Amniotic stem cell (primary cell): ENCODE measurements at regions not wholly inside any gene's neighbourhood (a gene's known extent, or its start where the extent isn't known, plus 50 kb on each side); places are given as distances from the start of the nearest gene placed in this dataset.
"Not testable (repeated sequence)": the region's sequence is repeated elsewhere in the genome, so short reads cannot be mapped to it uniquely, and the experiment has no call there.

Source experiments
- DNase-seq: peaks from one replicate; lab custom pipeline; 2025; lab: John Stamatoyannopoulos, UW

DNA sequence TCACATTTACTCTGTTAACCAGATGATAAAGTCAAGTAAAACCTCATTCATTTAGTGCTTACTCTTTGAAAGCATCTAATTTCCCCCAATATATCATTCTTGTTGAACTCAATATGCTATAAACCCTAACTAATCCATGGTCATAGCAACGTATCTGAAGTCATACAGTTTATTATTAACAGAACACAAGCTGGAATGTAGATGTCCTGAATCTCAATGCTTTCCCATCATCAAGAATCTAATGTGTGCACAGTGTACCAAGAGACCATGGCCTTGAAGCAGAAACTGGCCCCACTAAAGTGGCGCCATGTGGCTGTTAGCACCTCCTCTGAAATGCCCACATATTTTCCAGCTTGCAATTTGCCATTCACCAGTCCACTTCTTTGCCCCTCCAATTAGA lies 245.8 kb downstream of the SOX9 start:
- no peak for DNase-seq

DNA sequence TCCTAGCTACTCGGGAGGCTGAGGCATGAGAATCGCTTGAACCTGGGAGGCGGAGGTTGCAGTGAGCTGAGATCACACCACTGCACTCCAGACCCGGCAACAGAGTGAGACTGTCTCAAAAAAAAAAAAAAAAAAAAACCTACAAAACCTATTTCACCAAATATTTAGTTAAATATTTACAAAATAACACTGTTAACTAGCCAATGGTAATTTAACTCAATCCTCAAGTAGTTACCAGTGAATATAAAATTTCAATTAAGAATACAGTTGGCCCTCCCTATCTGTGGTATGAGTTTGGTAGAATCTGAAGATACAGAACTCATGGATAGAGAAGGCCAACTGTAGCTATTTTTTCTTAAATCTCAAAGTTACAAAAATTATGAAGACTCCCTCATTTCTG lies 247.4 kb downstream of the SOX9 start:
- DNase-seq: no peak

DNA sequence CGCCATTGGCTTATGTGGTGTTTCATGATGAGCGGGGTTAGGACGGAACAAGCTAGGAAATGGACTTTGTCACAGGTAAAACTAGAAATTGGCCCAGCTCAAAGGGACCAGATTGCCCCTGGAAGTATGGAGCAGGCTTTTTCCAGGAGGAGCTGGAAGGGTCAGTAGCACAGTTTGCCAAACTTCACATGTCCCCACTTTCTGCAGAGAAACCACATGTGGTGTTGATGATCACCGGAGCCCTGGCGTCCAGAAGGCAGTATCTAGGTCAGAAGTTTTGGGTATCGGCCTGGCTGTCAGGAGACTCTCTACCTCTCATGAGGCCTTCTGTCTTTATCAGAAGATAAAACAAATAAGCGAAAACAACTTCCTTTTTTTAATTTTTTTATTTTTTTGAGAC lies 248.5 kb downstream of the SOX9 start:
- DNase-seq: no peak

DNA sequence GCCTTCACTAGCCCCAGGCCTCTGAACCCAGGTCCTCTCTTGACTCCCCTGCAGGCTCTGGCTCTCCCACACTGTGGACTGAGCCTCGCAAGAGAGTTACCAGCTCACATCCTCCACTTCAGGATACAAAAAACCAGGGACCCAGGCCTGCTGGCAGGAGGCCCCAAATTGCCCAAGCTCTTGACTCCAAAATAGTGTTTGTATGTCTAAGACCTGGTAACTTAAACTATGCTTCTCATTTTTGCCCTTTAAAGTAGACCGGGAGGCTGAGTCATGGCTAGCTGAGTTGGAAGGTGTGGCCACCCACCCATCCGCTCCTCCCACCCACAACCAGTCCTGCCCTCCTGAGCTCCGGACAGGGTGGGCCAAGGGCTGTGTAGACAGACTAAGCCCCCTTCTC lies 250.0 kb downstream of the SOX9 start:
- DNase-seq: peak; percentile 42

DNA sequence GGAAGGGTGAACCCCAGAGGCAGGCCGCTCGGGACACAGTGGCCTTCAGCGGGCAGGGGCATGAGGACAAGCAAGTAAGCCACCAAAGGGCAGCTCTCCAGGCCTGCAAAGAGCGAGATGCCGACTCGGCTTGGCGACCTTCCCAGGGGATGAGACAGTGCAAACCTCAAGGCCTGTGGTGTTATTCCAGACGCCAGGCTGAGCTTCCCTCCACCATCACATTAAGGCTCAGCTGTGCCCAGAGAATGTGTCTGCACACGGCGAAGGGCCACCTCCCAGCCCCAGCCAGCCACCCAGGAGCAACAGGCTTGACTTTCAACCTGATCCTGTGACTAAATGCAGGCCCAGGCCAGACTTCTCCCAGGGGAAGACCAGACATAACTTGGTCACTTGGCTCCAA lies 251.4 kb downstream of the SOX9 start:
- no peak for DNase-seq

DNA sequence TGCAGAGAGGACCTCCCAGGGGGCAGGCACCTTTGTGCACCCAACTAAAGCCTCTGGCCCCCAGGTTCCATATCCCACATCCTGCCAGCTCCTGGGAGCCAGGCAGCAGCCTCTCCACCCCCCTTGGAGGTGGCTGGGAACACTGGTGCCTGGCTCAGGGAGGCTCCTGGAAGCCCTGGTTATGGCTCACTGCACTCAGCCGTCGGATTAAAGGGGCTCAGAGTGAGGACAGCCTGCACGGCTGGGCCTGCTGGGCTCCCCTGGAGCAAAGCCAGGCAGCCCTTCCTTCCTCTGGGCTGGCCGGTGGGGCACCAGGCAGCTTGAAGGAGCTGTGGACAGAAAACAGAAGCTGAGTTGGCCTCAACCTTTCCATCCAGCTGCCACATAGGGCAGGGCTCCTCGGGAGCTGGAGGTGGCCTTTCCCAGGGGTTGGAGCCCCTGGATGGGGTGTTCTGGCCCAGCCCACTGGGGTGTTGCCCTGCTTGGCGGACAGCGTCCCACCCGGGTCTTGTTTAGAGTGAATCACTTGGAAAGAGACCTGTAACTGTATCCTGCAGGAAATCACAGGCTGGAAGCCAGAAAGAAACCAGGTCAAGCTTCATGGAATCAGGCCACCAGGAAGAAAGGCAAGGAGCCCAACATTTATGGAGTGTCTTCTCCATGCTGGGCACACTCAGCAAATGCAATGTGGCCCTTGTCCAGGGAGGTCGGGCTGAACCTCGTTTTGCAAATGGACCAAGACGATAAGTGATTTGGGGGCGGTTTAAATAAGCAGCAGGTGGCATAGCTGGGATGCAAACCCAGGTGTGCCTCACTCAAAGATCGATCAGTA lies 253.3 kb downstream of the SOX9 start:
- no peak for DNase-seq

DNA sequence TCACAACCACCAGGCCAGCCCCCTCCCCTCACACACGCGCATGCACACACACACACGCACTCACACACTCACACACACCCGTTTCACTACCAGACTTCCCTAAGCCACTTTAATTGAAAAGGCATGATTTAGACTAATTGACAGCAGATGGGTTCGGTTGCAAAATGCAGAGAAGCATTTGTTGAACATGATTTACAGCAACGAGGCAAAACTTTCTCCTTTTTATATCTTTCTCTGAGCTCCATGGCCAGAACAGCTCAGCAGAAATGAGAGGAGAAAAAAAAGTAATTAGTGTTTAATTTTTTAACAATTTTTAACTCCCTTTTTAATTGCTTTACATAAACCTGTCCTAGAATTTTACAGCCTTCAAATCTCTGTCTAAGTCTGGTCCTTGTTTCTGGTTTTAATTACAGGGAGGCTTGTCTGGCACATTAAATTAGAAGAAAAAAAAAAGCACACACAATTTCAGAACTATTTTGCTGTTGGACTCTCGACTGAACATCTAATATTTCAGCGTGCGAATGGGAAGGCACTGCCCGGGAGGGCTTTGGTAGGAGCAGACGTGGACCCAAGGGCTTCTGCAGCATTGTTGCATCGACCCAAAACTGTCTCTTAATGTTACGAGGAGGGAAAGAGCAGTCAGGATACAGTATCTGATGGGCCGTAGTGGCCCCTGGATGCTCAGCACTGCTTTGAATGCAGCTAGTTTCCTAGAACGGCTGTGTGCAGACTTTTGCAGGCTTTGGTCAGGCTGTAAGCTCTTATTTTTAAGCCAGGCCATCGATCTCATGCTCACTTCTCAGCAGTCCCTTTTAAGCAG lies 255.9 kb downstream of the SOX9 start:
- DNase-seq: no peak

DNA sequence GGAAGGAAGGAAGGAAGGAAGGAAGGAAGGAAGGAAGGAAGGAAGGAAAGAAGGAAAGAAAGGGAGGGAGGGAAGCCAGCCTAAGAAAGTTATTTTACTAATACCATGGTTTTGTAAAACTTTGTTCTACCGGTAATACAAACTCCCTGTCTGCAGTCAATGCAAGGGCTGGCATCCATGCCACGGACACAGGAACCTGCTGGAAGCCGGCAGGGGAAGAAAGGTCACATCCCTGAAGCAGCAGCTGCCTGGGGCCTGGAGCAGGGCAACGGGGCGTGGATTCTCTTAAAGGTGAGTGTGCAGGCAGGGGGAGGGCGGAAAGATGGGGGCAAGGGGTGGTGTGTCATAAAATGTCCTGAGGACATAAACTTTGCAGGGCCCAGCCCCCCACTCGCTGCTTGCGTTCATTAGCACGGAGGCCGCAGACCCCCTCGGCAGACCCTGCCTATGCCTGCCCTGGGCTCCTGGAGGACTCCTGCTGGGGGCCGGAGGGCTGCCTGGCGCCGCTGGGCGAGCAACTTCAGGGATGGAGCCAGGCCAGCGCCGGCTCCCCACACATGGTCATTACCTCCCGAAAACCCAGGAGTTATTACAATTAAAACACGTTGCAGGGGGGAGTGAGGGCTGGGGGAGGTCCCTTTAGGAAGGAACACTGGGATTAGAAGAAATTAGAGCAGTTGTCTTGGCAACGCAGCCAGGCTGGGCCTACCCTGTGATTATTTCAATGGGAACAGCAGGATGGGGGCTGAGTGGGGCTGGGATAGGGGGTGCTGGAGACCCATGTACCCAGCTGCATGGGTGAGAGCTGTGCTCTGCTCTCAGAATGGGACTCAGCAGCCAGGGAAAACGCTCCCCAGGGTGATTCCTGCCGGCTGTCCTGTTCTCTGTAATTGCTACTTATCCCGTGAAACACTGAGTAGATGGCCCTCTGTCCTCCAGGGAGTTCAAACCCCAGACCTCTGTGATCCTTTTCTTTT lies 257.9 kb downstream of the SOX9 start:
- DNase-seq: no peak

DNA sequence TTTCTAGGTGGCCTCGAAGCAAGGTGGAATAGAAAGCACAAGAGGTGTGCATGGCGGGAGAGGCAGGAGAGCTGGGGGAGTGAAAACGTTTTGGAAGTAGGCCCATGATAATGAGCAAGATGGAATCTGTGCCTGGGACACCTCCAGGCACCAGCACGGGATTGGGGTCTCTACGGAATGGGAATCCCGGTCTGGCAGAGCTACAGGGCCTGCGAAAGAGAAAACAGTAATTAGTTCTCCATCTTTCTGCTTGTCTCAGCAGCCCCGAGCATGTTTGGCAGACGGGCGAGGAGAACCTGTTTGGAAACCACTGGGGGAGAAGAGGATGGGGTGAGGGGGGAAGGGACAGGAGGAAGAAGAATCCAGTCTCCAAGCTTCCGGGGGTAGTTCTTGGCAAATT lies 258.7 kb downstream of the SOX9 start:
- DNase-seq: no peak

DNA sequence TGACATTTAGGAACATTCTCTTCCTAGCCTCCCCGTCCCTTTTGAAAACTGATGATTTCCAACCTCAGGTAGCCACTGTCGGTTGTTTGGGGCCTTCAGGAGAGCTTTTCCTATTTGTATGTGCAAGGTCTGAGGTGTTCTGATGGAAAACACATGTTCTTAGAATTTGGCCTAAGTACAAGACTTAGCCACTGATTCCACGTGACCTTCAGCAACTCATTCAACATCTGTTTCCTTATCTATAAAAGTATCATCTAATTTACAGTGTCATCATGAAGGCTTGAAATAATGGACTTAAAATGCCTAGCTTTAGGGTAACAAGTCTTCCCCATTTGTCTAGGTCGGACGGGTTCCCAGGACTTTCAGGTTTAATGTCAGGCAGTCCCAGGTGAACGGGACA lies 259.3 kb downstream of the SOX9 start:
- no peak for DNase-seq

DNA sequence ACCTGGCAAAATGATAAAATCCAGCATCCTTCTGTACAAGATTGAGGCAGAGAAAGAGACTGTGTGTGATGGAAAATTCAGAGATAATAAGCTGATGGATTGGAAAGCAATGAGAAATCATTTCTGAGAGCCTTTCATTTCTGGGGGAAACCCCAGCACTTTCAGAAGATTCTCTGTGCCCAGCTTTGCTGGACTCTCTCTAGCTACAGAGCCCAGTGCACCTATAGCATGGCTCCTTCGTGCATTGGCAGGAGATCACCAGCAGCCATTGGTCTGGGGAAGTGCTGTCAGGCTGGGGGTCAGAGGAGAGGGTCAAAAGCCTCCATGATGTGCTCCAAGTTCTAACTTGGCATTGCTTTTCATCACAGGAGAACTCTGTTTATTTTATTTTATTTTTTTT lies 259.9 kb downstream of the SOX9 start:
- no peak for DNase-seq

DNA sequence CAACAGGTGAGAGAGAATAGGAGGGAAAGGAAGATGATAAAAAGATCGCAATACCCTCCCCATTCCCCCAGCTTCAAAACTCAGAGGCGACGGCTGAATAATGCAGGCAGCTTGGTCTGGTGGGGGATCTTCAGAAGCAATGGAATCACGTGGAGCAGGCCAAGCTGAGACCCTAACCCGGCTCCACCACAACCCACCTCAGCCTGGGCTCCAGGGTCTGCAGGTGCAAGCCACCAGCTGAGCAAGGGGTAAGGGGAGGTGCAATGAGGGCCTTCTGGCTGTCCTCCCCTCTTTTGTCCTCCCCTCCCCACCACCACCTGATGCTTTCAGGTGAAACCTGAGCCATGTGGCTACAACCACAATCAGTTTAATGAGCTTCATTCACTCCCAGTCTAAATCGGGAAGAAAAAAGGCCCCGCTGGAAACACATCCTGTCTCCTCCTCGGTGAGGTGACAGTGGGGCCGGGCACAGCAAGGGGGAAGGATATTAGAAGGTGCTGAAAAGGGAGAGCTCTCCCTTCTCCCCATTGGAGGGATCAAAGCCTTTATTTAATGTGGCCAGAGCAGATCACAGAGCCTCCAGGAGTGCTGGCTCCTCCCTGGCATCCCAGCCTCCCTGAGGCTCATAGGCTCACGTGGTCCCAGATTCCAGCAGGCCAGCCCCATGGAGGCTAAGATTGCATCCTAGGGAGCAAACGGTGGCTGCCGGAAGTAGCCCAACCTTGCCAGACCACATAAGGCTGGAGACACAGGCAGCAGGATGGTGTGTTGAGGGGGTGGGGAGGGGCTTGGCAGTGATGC lies 261.0 kb downstream of the SOX9 start:
- no peak for DNase-seq

DNA sequence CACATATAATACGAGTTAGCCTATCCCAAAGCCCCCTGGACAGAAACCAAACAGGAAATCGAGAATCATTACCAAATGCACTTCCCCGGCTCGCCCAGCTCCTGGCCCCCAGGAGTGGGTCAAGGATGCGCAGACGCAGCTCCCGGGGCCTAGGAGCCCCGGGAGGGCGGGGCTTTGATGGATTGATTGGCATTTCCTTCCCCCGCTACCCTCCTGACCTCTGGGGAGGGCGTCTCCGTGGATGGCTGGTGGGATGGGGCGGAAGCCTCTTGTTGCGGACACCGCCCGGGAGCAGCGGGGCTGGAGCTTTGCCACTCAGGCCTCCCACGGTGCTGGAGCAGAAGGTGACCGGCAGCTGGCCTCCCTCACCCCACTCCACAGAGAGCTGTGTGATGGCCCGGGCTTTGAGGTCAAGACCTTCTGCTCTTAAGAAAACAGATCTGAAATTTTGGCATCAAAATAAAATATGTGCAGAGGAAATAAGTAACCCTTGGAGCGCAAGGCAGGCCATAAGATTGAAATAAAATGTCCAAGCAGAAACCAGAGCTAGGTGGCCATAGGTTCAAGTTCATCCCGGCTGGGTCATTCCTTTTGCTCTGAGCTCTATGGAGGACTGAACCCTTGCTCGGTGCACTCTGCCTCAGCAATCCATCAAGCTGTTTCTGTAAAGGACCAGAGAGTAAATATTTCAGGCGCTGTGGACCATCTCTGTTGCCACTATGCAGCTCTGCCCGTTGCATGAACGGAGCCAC lies 262.3 kb downstream of the SOX9 start:
- no peak for DNase-seq

DNA sequence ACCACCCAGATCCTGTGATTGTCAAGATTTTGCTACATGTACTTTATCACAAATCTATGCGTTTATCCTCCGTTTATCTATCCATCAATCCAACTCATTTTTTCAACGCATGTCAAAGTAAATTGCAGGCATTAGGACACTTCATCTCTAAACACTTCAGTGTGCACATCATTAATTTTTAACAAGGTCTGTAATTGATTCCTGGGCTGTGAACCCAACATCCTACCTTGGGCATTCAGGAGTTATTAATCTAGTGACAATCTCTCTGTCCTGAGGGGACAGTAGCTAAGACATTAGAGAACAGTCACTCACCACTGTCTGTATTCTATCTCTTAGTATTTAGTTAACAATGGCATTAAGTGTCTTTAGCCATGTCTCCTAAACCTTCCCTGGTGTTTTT lies 264.7 kb downstream of the SOX9 start:
- no peak for DNase-seq

DNA sequence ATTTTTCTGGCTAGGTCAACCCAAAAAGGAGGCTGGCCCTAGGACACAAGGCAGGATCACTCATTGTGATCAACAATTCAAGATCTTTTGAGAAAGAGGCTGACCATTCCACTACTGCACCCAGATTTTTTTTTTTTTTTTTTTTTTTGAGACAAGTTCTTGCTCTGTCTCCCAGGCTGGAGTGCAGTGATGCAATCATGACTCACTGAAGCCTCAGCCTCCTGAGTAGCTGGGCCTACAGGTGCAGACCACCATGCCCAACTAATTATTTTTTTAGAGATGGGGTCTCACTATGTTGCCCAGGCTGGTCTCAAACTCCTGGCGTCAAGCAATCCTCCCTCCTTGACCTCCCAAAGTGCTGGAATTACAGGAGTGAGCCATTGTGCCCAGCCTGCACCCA lies 265.4 kb downstream of the SOX9 start:
- DNase-seq: not testable (repeated sequence)

DNA sequence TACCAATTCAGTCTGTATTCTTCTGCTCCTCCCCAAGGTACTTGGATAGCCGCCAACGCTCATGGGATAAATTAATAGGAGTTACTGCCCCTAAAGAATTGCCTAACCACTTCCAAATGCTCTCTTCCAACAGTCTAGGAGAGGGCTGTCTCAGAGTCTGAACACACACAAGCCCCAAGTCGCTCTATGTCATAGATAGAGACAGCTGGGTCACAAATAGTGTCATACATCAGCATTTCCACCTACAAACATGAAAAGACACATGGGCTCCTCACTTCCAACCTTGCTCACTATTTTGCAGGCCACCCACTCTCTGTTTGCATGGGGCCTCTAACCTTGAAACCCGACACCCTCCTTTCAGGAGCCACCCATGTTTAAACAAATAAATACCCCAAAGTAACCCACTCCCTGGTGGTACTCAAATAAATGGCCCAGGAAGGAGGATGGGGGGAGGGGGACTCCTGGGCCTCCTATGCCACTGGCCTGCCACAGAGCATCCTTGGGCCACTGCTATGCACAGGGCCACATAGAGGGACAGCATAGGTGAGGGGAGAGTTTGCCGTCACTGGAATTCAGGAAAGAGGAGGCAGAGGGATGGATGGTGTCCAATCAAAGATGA lies 265.9 kb downstream of the SOX9 start:
- no peak for DNase-seq

DNA sequence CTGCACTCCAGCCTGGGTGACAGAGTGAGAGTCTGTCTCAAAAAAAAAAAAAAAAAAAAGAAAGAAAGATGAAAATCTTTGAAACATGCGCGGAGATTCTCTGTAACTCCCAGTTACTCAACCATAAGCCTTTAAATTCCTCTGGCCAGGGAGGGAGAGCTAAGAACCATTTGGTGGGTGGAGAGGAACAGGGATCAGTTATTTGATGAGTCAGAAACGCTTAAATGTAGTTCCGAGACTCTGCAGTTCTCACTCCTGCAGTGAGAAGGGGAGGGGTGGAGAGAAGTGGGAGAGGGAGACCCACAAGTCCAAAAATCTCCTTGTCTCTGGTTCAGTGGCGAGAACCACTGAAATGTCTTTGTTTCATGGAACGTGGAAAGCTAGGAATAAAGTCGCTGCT lies 266.7 kb downstream of the SOX9 start:
- DNase-seq: peak; percentile 79

DNA sequence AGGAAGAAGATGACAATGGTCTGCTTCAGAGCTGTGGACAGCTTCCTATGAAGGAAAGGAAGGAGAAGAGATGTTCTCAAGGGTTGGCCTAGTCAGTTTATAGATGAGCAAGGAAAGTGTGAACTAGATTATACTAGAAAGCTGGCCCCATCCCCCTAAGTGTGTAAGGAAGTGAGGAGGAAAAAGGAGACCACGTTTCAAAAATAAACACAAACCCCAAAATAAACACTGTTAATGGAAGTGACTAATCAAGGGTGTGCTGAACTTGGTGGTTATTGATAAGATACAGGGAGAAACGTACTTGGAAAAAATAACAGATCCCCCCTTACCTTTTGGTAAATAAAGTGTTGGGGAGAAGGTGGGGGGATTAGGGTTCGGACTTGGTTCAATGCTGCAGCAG lies 267.1 kb downstream of the SOX9 start:
- no peak for DNase-seq

DNA sequence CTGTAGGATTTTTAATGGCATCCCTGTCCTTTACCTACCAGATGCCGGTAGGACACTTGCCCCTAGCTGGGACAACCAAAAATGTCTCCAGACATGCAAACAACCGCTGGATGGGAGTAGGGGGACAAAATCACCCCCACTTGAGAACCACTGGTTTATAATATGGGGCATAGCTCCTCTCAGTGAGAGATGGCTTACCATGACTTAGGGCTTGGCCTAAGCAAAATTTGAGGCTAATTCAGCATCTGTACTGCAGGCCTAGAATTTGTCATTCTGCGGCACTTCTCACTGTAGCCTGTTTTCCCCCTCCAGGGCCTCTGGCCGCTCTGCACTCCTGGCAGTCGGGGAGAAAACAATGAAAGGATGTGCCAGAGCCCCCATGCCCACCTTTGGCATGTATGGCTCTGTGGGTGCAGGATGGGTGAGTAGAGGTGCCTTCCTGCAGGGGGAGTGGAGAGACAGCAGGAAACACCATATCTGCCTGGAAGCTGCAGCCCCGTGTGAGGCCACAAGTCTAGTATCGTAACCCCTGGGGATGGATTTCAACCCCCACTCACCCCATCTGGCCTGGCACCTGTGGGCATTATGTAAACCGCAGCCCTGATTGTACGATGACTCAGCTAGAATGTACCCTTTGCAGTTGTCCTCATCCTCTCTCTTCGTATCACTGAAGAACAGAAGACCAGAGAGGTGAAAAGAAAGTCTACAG lies 268.1 kb downstream of the SOX9 start:
- no peak for DNase-seq
